Breast epithelium (tissue), 4 donors: ENCODE measurements at regions not wholly inside any gene's neighbourhood (a gene's known extent, or its start where the extent isn't known, plus 50 kb on each side); places are given as distances from the start of the nearest gene placed in this dataset.

Source experiments
- DNase-seq, 2 donors: peaks; one replicate each; pipeline ENCODE4 v3.0.0-alpha.2; 2019; ENCODE audit warnings: low spot score in 2 of 2
- H3K27ac ChIP-seq, 2 donors: fragments of 200-600 bp; sonication (generic) in 1 of 2; one replicate each; pipeline ENCODE4 v1.5.1; 2016 to 2019; ENCODE audit warnings: mild to moderate bottlenecking in 1 of 2
- H3K27me3 ChIP-seq, 2 donors: fragments of 200-600 bp; sonication (generic) in 1 of 2; one replicate each; pipeline versions ENCODE4 v1.5.1 to v1.6.0; 2017 to 2019; ENCODE audit warnings: control low read depth in 1 of 2, mild to moderate bottlenecking in 1 of 2
- H3K36me3 ChIP-seq: fragments of 200-600 bp; one replicate; pipeline ENCODE4 v1.5.1; 2019
- H3K4me1 ChIP-seq, 2 donors: fragments of 200-600 bp; sonication (generic); one replicate each; pipeline ENCODE4 v1.5.1; 2016 to 2019; ENCODE audit warnings: control low read depth in 1 of 2
- H3K4me3 ChIP-seq, 3 donors: fragments of 200-600 bp; sonication (generic); 1 replicate in 2 of 3; 2 replicates in 1 of 3; pipeline ENCODE4 v1.5.1; 2016 to 2019; ENCODE audit warnings: mild to moderate bottlenecking in 3 of 3, moderate library complexity in 2 of 3
- H3K9me3 ChIP-seq, 2 donors: fragments of 200-600 bp; sonication (generic) in 1 of 2; one replicate each; pipeline ENCODE4 v1.5.1; 2016 to 2019; ENCODE audit warnings: control low read depth in 1 of 2
- POLR2A ChIP-seq: fragments of 450-650 bp; IDR thresholded peaks from one replicate; pipeline ENCODE4 v1.6.1; 2016; ENCODE audit warnings: antibody characterized with exemption, mild to moderate bottlenecking, moderate library complexity
- POLR2AphosphoS5 ChIP-seq, 3 donors: sonication (generic); formaldehyde crosslinking; IDR thresholded peaks; one replicate each; pipeline ENCODE4 v1.6.1; 2017; ENCODE audit warnings: antibody characterized with exemption in 3 of 3
- intact Hi-C: fragments of 100-400 bp; cut with DNase I; formaldehyde crosslinking; loops from one replicate; pipeline ENCODE4 v1.15.1; 2023; ENCODE audit warnings: low total_unique reads
- TF ChIP-seq, protein P1 (sequence below), 3 donors: fragments of 450-650 bp; IDR thresholded peaks; one replicate each; pipeline ENCODE4 v1.5.1; 2016 to 2017; ENCODE audit warnings: antibody characterized with exemption in 3 of 3, mild to moderate bottlenecking in 3 of 3, moderate library complexity in 3 of 3

DNA sequence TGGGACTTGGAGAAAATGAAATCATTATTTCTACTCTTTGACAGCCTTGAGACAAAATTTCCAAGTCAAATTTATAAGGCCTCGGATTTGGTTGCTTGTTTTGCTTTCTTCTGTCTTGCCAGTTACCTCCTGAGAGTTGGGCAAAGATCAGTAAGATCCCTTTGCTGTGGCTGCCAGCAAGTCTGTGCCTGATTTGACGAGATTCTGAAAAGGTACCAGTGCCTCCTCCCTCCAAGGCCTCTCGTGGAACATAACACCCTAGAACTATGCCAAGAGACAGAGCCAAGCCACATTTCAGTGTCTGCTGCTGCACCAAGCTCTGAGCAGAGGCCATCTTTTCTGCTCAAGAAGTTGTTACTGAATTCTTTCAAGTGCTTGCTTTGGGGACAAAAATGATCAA lies 61.0 kb downstream of the GTPBP8 start:
- intact Hi-C loops: loop anchor here (10.0 kb wide), 1 partner anchor 233 kb away; no protein-coding TSS in a partner anchor
- no peaks in the 10 kb centered on the region for H3K36me3 ChIP-seq
- no peaks in the 10 kb centered on the region for H3K27me3 ChIP-seq
- H3K4me3 ChIP-seq: peak overlapping the region in 2 of 3 donors; percentile 8 to 30
- no peaks in the 10 kb centered on the region for H3K9me3 ChIP-seq
- peak overlapping the region; percentile 46 to 56 for H3K27ac ChIP-seq
- H3K4me1 ChIP-seq: peaks cover 0 to 3% of the 10 kb centered on the region in 2 donors
- DNase-seq: peak in 1 of 2 donors; percentile 80
- TF ChIP-seq, protein P1, sequence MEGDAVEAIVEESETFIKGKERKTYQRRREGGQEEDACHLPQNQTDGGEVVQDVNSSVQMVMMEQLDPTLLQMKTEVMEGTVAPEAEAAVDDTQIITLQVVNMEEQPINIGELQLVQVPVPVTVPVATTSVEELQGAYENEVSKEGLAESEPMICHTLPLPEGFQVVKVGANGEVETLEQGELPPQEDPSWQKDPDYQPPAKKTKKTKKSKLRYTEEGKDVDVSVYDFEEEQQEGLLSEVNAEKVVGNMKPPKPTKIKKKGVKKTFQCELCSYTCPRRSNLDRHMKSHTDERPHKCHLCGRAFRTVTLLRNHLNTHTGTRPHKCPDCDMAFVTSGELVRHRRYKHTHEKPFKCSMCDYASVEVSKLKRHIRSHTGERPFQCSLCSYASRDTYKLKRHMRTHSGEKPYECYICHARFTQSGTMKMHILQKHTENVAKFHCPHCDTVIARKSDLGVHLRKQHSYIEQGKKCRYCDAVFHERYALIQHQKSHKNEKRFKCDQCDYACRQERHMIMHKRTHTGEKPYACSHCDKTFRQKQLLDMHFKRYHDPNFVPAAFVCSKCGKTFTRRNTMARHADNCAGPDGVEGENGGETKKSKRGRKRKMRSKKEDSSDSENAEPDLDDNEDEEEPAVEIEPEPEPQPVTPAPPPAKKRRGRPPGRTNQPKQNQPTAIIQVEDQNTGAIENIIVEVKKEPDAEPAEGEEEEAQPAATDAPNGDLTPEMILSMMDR (IDR thresholded peaks at IDR 0.05): no peak
- TF ChIP-seq POLR2A: no peak
- TF ChIP-seq POLR2AphosphoS5 (IDR thresholded peaks at IDR 0.05): no peak

DNA sequence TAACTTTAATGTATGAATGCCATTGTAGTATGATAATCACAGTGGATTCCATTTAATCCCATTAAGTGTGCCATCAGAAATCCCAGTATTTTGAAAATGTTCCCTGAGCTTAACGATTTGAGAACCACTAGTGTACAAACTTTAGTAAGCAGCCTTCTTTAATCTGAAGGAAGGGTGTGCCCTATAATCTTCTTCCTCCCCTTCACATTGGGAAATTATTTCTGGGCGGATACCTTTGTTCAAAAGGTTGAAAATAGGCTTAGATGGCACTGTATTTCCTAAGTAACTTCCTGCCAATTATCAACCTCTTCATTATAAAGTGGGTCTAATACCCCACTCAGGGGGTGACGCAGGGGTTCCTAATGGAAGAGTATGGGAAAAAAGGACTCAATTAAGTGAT lies 62.4 kb downstream of the GTPBP8 start:
- no peak for TF ChIP-seq POLR2AphosphoS5 (IDR thresholded peaks at IDR 0.05)
- TF ChIP-seq, protein P1 (IDR thresholded peaks at IDR 0.05): no peak
- TF ChIP-seq POLR2A: no peak

GRCh38 chr3:113054552-113054951 lies 63.8 kb downstream of the GTPBP8 start:
- Histone ChIP-seq H3K4me3 (no peak overlapping the region), H3K27me3 (no peaks in the 10 kb centered on the region), H3K9me3 (no peaks in the 10 kb centered on the region), H3K27ac (no peak overlapping the region), H3K4me1 (peaks cover 0 to 3% of the 10 kb centered on the region in 2 donors), H3K36me3 (no peaks in the 10 kb centered on the region)
- intact Hi-C loops: loop anchor here (10.0 kb wide), 1 partner anchor 230 kb away; no protein-coding TSS in a partner anchor
- TF ChIP-seq, protein P1 (IDR thresholded peaks at IDR 0.05): peak in 1 of 3 donors; percentile 11
- no peak for TF ChIP-seq POLR2AphosphoS5 (IDR thresholded peaks at IDR 0.05)
- no peak for DNase-seq

More for the DNA sequence above, 62.4 kb downstream of the GTPBP8 start:
- H3K4me3 ChIP-seq: no peak overlapping the region
- DNase-seq: no peak
- H3K4me1 ChIP-seq: peaks cover 0 to 3% of the 10 kb centered on the region in 2 donors
- intact Hi-C loops: loop anchor here (10.0 kb wide), 1 partner anchor 232 kb away; no protein-coding TSS in a partner anchor
- no peaks in the 10 kb centered on the region for H3K9me3 ChIP-seq
- peak overlapping the region in 1 of 2 donors; percentile 31 for H3K27ac ChIP-seq
- H3K36me3 ChIP-seq: no peaks in the 10 kb centered on the region
- no peaks in the 10 kb centered on the region for H3K27me3 ChIP-seq

GRCh38 chr3:113055201-113055600 lies 64.4 kb downstream of the GTPBP8 start:
- intact Hi-C loops: loop anchor here (10.0 kb wide), 1 partner anchor 230 kb away; no protein-coding TSS in a partner anchor
- Histone ChIP-seq H3K36me3 (no peaks in the 10 kb centered on the region), H3K4me1 (peaks cover 0 to 3% of the 10 kb centered on the region in 2 donors), H3K4me3 (no peak overlapping the region), H3K27ac (no peak overlapping the region), H3K9me3 (no peaks in the 10 kb centered on the region), H3K27me3 (no peaks in the 10 kb centered on the region)
- TF ChIP-seq POLR2A (no peak), POLR2AphosphoS5 (IDR thresholded peaks at IDR 0.05) (no peak)
- TF ChIP-seq, protein P1 (IDR thresholded peaks at IDR 0.05): no peak
- DNase-seq: no peak

DNA sequence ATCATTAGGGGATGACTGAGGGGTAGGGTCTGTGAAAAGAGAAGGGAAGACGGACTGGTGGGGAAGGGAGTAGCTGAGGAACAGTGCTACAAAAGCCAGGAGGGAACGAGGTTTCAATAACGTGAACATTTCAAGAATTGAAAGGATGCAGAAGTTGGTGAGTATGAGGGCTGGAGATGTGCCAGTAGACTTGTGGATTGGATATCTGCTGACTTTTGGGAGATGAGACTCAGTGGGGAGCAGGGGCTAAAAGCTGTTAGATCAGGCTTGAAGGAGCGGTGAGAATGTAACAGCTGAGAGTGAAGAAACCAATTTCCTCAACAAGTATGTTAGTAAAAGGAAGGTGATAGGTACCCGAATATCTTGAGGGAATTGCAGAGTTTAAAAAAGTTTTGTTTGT lies 65.2 kb downstream of the GTPBP8 start:
- Histone ChIP-seq H3K4me3 (no peak overlapping the region), H3K27me3 (no peaks in the 10 kb centered on the region), H3K36me3 (no peaks in the 10 kb centered on the region), H3K27ac (no peak overlapping the region), H3K4me1 (peaks cover 0 to 3% of the 10 kb centered on the region in 2 donors), H3K9me3 (no peaks in the 10 kb centered on the region)
- intact Hi-C loops: loop anchor here (10.0 kb wide), 1 partner anchor 229 kb away; no protein-coding TSS in a partner anchor
- TF ChIP-seq, protein P1 (IDR thresholded peaks at IDR 0.05): no peak
- no peak for TF ChIP-seq POLR2A
- no peak for TF ChIP-seq POLR2AphosphoS5 (IDR thresholded peaks at IDR 0.05)
- DNase-seq: no peak
